ENCODE measurements at regions not wholly inside any gene's neighbourhood (a gene's known extent, or its start where the extent isn't known, plus 50 kb on each side); places are given as distances from the start of the nearest gene placed in this dataset.

- TF ChIP-seq CTCF (IDR thresholded peaks at IDR 0.05; ENCODE audit: low read depth, low read length), result no peak
- TF ChIP-seq EZH2phosphoT487 (IDR thresholded peaks at IDR 0.05; ENCODE audit: low read depth), result no peak
Measured at GRCh38 chr10:129294944-129295343, 172.1 kb upstream of the MGMT start.

Measured in OCI-LY3 (cell line).